IMR-90 (cell line): ENCODE measurements at regions not wholly inside any gene's neighbourhood (a gene's known extent, or its start where the extent isn't known, plus 50 kb on each side); places are given as distances from the start of the nearest gene placed in this dataset.

Experiments
- ATAC-seq: fragments of 200-7000 bp; cut with Tn5 transposase; 2 replicates; pipeline ENCODE4 v1.9.1; 2020; ENCODE audit warnings: low read depth, mild to moderate bottlenecking, moderate library complexity
- BruUV-seq: library from RNA; stranded (reverse); fragments of 400-500 nt; replicated peaks from 2 replicates; lab custom pipeline; 2021; lab: Mats Ljungman, UMichigan
- CTCF ChIA-PET: fragments of 300-600 bp; formaldehyde crosslinking; extraction: SDS; loops from one replicate; lab custom pipeline; 2021; ENCODE audit warnings: antibody characterized with exemption; lab: Yijun Ruan, JAX
- POLR2A ChIA-PET: fragments of 300-600 bp; sonication (Branson Sonifier 250); formaldehyde crosslinking; loops from one replicate; lab custom pipeline; 2022; ENCODE audit warnings: antibody characterized with exemption; ENCODE audit not compliant: unreplicated experiment; lab: Charles Lee
- DNase-seq: peaks from one replicate; pipeline ENCODE4 v3.0.0; 2013
- H2AFZ ChIP-seq: replicated peaks from 2 replicates; pipeline ENCODE3; 2013; ENCODE audit warnings: low read length, mild to moderate bottlenecking; ENCODE audit not compliant: poor library complexity
- H2AK5ac ChIP-seq: 2 replicates; pipeline ENCODE4 v1.6.1; 2013; ENCODE audit warnings: low read depth, low read length, inconsistent platforms
- H2AK9ac ChIP-seq: replicated peaks from 2 replicates; pipeline ENCODE3; 2013; ENCODE audit warnings: mild to moderate bottlenecking, low read depth, low read length, moderate library complexity; ENCODE audit not compliant: poor library complexity
- H2BK120ac ChIP-seq: 2 replicates; pipeline ENCODE4 v1.6.1; 2013; ENCODE audit warnings: low read depth, low read length, inconsistent platforms
- H2BK15ac ChIP-seq: 3 replicates; pipeline ENCODE4 v1.6.1; 2013; ENCODE audit warnings: low read depth, low read length, inconsistent platforms
- H2BK20ac ChIP-seq: 2 replicates; pipeline ENCODE4 v1.6.1; 2013; ENCODE audit warnings: low read depth, mild to moderate bottlenecking, inconsistent platforms, low read length, moderate library complexity
- H2BK5ac ChIP-seq: 2 replicates; pipeline ENCODE4 v1.6.1; 2013; ENCODE audit warnings: mild to moderate bottlenecking, low read depth, low read length, inconsistent platforms; ENCODE audit not compliant: poor library complexity, severe bottlenecking
- H3K14ac ChIP-seq: replicated peaks from 2 replicates; pipeline ENCODE4 v1.6.1; 2013; ENCODE audit warnings: low read depth, low read length, inconsistent platforms
- H3K18ac ChIP-seq: 2 replicates; pipeline ENCODE4 v1.6.1; 2013; ENCODE audit warnings: low read depth, low read length, control low read depth
- H3K23ac ChIP-seq: 2 replicates; pipeline ENCODE4 v1.6.1; 2013; ENCODE audit warnings: low read depth, low read length, inconsistent platforms
- H3K27ac ChIP-seq: 2 replicates; pipeline ENCODE4 v1.5.1; 2013; ENCODE audit warnings: mild to moderate bottlenecking, control low read depth, low read length; ENCODE audit not compliant: insufficient read depth
- H3K27me3 ChIP-seq: 2 replicates; pipeline ENCODE4 v1.6.1; 2013; ENCODE audit warnings: low read length; ENCODE audit not compliant: control insufficient read depth, insufficient read depth
- H3K36me3 ChIP-seq: 2 replicates; pipeline ENCODE4 v1.6.1; 2013; ENCODE audit warnings: low read length, mixed read lengths; ENCODE audit not compliant: control insufficient read depth, insufficient read depth
- H3K4ac ChIP-seq: 2 replicates; pipeline ENCODE4 v1.6.1; 2013; ENCODE audit warnings: low read depth, low read length, inconsistent platforms
- H3K4me1 ChIP-seq: 2 replicates; pipeline ENCODE4 v1.6.1; 2013; ENCODE audit warnings: low read length, mixed read lengths; ENCODE audit not compliant: control insufficient read depth, insufficient read depth
- H3K4me2 ChIP-seq: 2 replicates; pipeline ENCODE4 v1.6.1; 2013; ENCODE audit warnings: low read depth, mild to moderate bottlenecking, control low read depth, low read length, moderate library complexity
- H3K4me3 ChIP-seq: 2 replicates; pipeline ENCODE4 v1.5.1; 2013; ENCODE audit warnings: low read depth, mild to moderate bottlenecking, control low read depth, low read length, moderate library complexity; ENCODE audit not compliant: insufficient read depth
- H3K56ac ChIP-seq: 2 replicates; pipeline ENCODE4 v1.6.1; 2013; ENCODE audit warnings: low read length, inconsistent platforms; ENCODE audit not compliant: insufficient read depth; ENCODE audit errors: extremely low read depth
- H3K79me1 ChIP-seq, 2 experiments: 2 replicates each; pipeline ENCODE4 v1.6.1; 2013; ENCODE audit warnings: low read length in 2 of 2, inconsistent platforms in 1 of 2, low read depth in 1 of 2
- H3K9ac ChIP-seq: 2 replicates; pipeline ENCODE4 v1.6.1; 2013; ENCODE audit warnings: low read depth, low read length, control low read depth
- H3K9me1 ChIP-seq: 2 replicates; pipeline ENCODE4 v1.6.1; 2013; ENCODE audit warnings: low read length, inconsistent platforms; ENCODE audit not compliant: insufficient read depth
- H3K9me3 ChIP-seq: 2 replicates; pipeline ENCODE4 v1.6.1; 2013; ENCODE audit warnings: low read length; ENCODE audit not compliant: control insufficient read depth, insufficient read depth
- H4K20me1 ChIP-seq: 2 replicates; pipeline ENCODE4 v1.6.1; 2013; ENCODE audit warnings: low read length, inconsistent platforms; ENCODE audit not compliant: insufficient read depth
- H4K5ac ChIP-seq: 2 replicates; pipeline ENCODE4 v1.6.1; 2013; ENCODE audit warnings: mild to moderate bottlenecking, low read depth, low read length, control low read depth
- H4K8ac ChIP-seq, 2 experiments: 2 replicates each; pipeline ENCODE4 v1.6.1; 2013; ENCODE audit warnings: low read depth in 2 of 2, low read length in 2 of 2, control low read depth in 1 of 2, inconsistent platforms in 1 of 2
- H4K91ac ChIP-seq: 2 replicates; pipeline ENCODE4 v1.6.1; 2013; ENCODE audit warnings: low read depth, low read length, inconsistent platforms; ENCODE audit not compliant: insufficient read depth
- CTCF ChIP-seq: conservative IDR thresholded peaks from 2 replicates; pipeline ENCODE4 v1.5.1; 2012; ENCODE audit warnings: mild to moderate bottlenecking, low read depth, low read length, improper control_type of control experiment
- ELK1 ChIP-seq: fragments of 150-350 bp; IDR thresholded peaks from 2 replicates; pipeline ENCODE4 v1.6.1; 2016; ENCODE audit warnings: low read depth, mild to moderate bottlenecking, low read length, moderate library complexity, borderline replicate concordance
- MXI1 ChIP-seq: IDR thresholded peaks from 2 replicates; pipeline ENCODE4 v1.6.1; 2012; ENCODE audit warnings: low read depth, mild to moderate bottlenecking, low read length, moderate library complexity, borderline replicate concordance
- RCOR1 ChIP-seq: IDR thresholded peaks from 2 replicates; pipeline ENCODE4 v1.6.1; 2012; ENCODE audit warnings: mild to moderate bottlenecking, low read length, improper control_type of control experiment; ENCODE audit not compliant: insufficient replicate concordance
- WGBS, 2 experiments: methylation state at CpG; one replicate each; pipeline versions ENCODE4 v1.1.5 to v1.1.7; 2013; ENCODE audit warnings: missing lambda C conversion rate in 2 of 2; ENCODE audit not compliant: insufficient read length in 1 of 2; ENCODE audit errors: extremely low coverage in 2 of 2; 5-methylcytosine and 5-hydroxymethylcytosine counted together
- dilution Hi-C: fragments of 300-500 bp; cut with HindIII; formaldehyde crosslinking; loops from one replicate; pipeline ENCODE4 v1.14.3; 2018; ENCODE audit warnings: low sequenced_read_pairs; ENCODE audit not compliant: unreplicated experiment
- in situ Hi-C: fragments of 300-500 bp; cut with MboI; formaldehyde crosslinking; loops from 3 replicates; pipeline ENCODE4 v1.14.3; 2019; ENCODE audit warnings: low sequenced_read_pairs, inconsistent platforms, mixed read lengths
- intact Hi-C: fragments of 100-400 bp; cut with micrococcal nuclease; formaldehyde crosslinking; loops from 2 replicates; pipeline ENCODE4 v1.10.0; 2022

GRCh38 chr3:118742760-118743159 is 291.9 kb downstream of the IGSF11 start:
- ChIA-PET CTCF (no interaction called here), POLR2A (no interaction called here)
- Histone ChIP-seq H3K9ac (no peak overlapping the region), H3K27ac (no peak overlapping the region), H4K8ac (no peak overlapping the region), H3K9me1 (no peaks in the 10 kb centered on the region), H2AFZ (no peak overlapping the region), H3K23ac (no peak overlapping the region), H3K36me3 (no peaks in the 10 kb centered on the region), H3K14ac (no peak overlapping the region), H3K79me1 (no peaks in the 10 kb centered on the region), H2AK9ac (no peak overlapping the region), H3K4me3 (no peak overlapping the region), H4K20me1 (no peaks in the 10 kb centered on the region), H3K4me1 (no peaks in the 10 kb centered on the region), H3K56ac (no peak overlapping the region), H2AK5ac (no peak overlapping the region), H3K4me2 (no peak overlapping the region), H2BK5ac (no peak overlapping the region), H3K9me3 (no peaks in the 10 kb centered on the region; the same call in 1 of the 2 replicates), H3K18ac (no peak overlapping the region), H4K5ac (no peak overlapping the region), H4K91ac (no peak overlapping the region), H2BK120ac (no peak overlapping the region), H2BK20ac (no peak overlapping the region), H3K4ac (no peak overlapping the region), H2BK15ac (no peak overlapping the region), H3K27me3 (no peaks in the 10 kb centered on the region)
- TF ChIP-seq CTCF (no peak), ELK1 (no peak), MXI1 (no peak), RCOR1 (no peak)
- no TSS peak for BruUV-seq
- in situ Hi-C loops, result no loop called here
- dilution Hi-C loops, result no loop called here
- intact Hi-C loops, result no loop called here
- WGBS, 2 experiments, result no CpG with 5 or more reads among the region's 2 CpGs
- ATAC-seq (no peak), DNase-seq (no peak)
